Suprapubic skin (tissue), 4 donors: ENCODE measurements at regions not wholly inside any gene's neighbourhood (a gene's known extent, or its start where the extent isn't known, plus 50 kb on each side); places are given as distances from the start of the nearest gene placed in this dataset.

Source experiments
- DNase-seq, 2 donors: peaks; one replicate each; pipeline ENCODE4 v3.0.0-alpha.2; 2019; ENCODE audit warnings: low spot score in 2 of 2
- H3K27ac ChIP-seq: fragments of 200-600 bp; sonication (generic); one replicate; pipeline ENCODE4 v1.5.1; 2019
- H3K27me3 ChIP-seq: fragments of 200-600 bp; sonication (generic); one replicate; pipeline ENCODE4 v1.5.1; 2019
- H3K36me3 ChIP-seq: fragments of 200-600 bp; sonication (generic); one replicate; pipeline ENCODE4 v1.5.1; 2019
- H3K4me1 ChIP-seq: fragments of 200-600 bp; sonication (generic); one replicate; pipeline ENCODE4 v1.5.1; 2019
- H3K4me3 ChIP-seq: fragments of 200-600 bp; sonication (generic); one replicate; pipeline ENCODE4 v1.5.1; 2019; ENCODE audit warnings: mild to moderate bottlenecking
- H3K9me3 ChIP-seq: fragments of 200-600 bp; sonication (generic); one replicate; pipeline ENCODE4 v1.5.1; 2019
- EP300 ChIP-seq: sonication (generic); formaldehyde crosslinking; IDR thresholded peaks from one replicate; pipeline ENCODE4 v1.6.1; 2017; ENCODE audit warnings: antibody characterized with exemption
- POLR2A ChIP-seq, 2 donors: fragments of 450-650 bp; IDR thresholded peaks; one replicate each; pipeline ENCODE4 v1.6.1; 2017; ENCODE audit warnings: antibody characterized with exemption in 2 of 2, mild to moderate bottlenecking in 2 of 2, moderate library complexity in 2 of 2
- POLR2AphosphoS5 ChIP-seq, 3 donors: sonication (generic); formaldehyde crosslinking; IDR thresholded peaks; one replicate each; pipeline ENCODE4 v1.6.1; 2017; ENCODE audit warnings: antibody characterized with exemption in 3 of 3
- WGBS: methylation state at CpG from one replicate; pipeline ENCODE4 v1.1.5; 2018; 5-methylcytosine and 5-hydroxymethylcytosine counted together
- TF ChIP-seq, protein P1 (sequence below), 2 donors: fragments of 200-600 bp in 1 of 2; fragments of 450-650 bp in 1 of 2; sonication (generic) in 1 of 2; IDR thresholded peaks; one replicate each; pipeline ENCODE4 v1.5.1; 2016 to 2019; ENCODE audit warnings: antibody characterized with exemption in 2 of 2, mild to moderate bottlenecking in 1 of 2, moderate library complexity in 1 of 2

DNA sequence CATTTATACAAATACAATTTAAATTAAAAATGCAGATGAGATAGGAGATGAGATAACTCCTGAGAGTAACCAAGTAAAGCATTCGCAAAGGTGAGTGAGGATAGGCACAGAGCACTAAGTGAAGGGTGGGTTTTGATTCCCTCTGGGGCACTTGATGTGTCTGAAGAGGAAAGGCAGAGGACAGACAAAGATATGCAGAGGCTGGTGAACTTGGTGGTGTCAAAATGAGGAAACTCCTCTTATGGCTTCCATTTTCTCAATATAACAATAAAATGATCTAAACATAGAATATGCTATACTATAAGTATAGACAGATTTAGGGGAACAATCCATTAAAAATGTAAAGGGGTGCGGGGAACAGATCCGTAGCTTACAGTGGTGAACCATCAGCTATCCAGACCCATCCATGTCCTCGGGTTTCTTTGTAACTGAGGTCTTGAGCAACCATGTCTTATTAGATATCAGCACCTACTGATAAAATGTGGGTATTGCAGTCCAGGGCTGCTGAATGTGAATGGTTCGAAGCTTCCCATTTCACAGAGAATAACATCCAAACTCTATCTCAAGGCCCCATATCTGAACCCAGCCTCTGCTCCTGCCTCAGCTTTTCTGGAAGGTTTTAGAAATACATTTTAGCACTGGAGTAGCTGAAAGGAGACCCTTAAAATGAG is 73.9 kb upstream of the SLC10A2 start:
- H3K27ac ChIP-seq, result no peak overlapping the region
- WGBS, result 55% methylated on average over 5 of the region's 5 CpGs
- TF ChIP-seq, protein P1, sequence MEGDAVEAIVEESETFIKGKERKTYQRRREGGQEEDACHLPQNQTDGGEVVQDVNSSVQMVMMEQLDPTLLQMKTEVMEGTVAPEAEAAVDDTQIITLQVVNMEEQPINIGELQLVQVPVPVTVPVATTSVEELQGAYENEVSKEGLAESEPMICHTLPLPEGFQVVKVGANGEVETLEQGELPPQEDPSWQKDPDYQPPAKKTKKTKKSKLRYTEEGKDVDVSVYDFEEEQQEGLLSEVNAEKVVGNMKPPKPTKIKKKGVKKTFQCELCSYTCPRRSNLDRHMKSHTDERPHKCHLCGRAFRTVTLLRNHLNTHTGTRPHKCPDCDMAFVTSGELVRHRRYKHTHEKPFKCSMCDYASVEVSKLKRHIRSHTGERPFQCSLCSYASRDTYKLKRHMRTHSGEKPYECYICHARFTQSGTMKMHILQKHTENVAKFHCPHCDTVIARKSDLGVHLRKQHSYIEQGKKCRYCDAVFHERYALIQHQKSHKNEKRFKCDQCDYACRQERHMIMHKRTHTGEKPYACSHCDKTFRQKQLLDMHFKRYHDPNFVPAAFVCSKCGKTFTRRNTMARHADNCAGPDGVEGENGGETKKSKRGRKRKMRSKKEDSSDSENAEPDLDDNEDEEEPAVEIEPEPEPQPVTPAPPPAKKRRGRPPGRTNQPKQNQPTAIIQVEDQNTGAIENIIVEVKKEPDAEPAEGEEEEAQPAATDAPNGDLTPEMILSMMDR (IDR thresholded peaks at IDR 0.05), result peak in 1 of 2 donors; percentile 43
- TF ChIP-seq EP300, result no peak
- H3K27me3 ChIP-seq, result peaks cover 2% of the 10 kb centered on the region
- H3K9me3 ChIP-seq, result no peaks in the 10 kb centered on the region
- no peak overlapping the region for H3K4me3 ChIP-seq
- H3K36me3 ChIP-seq, result no peaks in the 10 kb centered on the region
- no peaks in the 10 kb centered on the region for H3K4me1 ChIP-seq
- no peak for DNase-seq

DNA sequence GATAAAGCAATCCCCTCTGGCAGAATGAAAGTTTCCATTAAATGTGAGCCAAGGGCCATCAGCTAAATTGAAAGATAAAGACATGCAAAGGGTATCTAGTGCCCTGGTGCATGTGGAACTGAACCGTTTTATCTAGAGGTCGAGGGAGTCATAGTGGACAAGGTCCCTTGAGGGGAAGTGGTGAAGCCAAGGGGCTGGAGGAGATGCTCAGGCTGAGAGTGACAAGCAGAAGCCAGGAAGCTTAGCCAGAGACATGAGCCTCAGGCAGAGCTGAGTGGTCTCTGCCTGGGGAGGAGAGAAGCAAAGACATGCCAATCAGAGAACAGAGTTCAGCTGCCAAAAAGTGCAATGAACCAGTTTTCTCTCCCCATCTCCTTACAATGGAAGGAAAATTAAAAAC is 68.1 kb upstream of the SLC10A2 start:
- TF ChIP-seq, protein P1 (IDR thresholded peaks at IDR 0.05), result no peak
- TF ChIP-seq POLR2A (IDR thresholded peaks at IDR 0.05) (no peak), EP300 (no peak), POLR2AphosphoS5 (IDR thresholded peaks at IDR 0.05) (no peak)
- WGBS, result 51% methylated on average over 2 of the region's 2 CpGs

DNA sequence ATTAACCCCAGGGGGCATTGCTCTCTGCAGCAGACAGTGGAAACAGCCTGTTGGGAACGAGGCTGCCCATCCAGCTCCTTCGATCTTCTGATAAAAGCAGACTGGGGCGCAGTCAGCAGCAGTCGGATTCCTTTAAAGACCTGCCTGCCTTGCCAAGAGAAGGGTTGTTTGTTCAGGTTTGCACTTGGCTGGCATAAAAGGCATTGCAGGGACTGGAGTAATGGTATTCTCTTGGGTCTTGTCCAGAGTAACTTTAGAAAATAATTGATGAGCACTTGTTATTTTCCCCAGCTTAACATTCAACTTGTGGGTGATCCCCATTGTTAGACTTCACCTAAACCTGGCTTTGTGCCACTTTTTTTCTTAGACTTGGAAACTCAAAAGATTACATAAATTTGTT is 67.3 kb upstream of the SLC10A2 start:
- WGBS, result 57% methylated on average over 4 of the region's 4 CpGs
- H3K27me3 ChIP-seq, result peaks cover 2% of the 10 kb centered on the region
- H3K4me1 ChIP-seq, result peaks cover 10% of the 10 kb centered on the region
- no peak overlapping the region for H3K4me3 ChIP-seq
- no peaks in the 10 kb centered on the region for H3K9me3 ChIP-seq
- no peaks in the 10 kb centered on the region for H3K36me3 ChIP-seq
- TF ChIP-seq POLR2AphosphoS5 (IDR thresholded peaks at IDR 0.05) (no peak), EP300 (no peak), POLR2A (IDR thresholded peaks at IDR 0.05) (no peak)
- TF ChIP-seq, protein P1 (IDR thresholded peaks at IDR 0.05), result no peak
- H3K27ac ChIP-seq, result no peak overlapping the region
- no peak for DNase-seq

More for the DNA sequence above, 68.1 kb upstream of the SLC10A2 start:
- Histone ChIP-seq H3K27ac (no peak overlapping the region), H3K4me1 (peaks cover 10% of the 10 kb centered on the region), H3K27me3 (peaks cover 2% of the 10 kb centered on the region), H3K4me3 (no peak overlapping the region), H3K36me3 (no peaks in the 10 kb centered on the region), H3K9me3 (no peaks in the 10 kb centered on the region)
- no peak for DNase-seq

DNA sequence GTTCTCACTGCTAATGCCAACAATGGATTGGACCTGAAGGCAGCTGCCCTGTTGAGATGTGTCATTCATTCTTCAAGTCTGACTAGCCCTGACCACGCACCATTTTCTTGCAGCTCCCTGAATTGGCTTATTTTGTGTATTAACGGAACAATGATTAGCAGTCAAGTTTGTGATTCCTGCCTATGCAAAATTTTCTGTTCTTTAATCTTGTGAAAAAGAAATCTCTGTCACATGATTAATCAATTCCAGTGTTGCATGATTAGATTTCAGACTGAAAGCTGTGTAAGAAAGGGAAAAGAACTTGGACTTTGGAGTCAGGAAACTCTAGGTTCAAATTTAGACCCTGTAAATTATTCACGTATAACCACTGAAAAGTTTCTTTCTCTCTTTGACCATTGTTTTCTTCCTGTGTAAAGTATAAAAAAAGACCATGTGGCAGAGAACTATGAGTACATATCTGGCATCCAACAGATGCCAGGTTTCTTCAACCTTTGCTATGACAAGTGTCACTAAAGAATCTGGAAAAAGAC is 64.5 kb upstream of the SLC10A2 start:
- H3K27ac ChIP-seq, result no peak overlapping the region
- no peaks in the 10 kb centered on the region for H3K27me3 ChIP-seq
- peaks cover 10% of the 10 kb centered on the region for H3K4me1 ChIP-seq
- H3K9me3 ChIP-seq, result no peaks in the 10 kb centered on the region
- TF ChIP-seq, protein P1 (IDR thresholded peaks at IDR 0.05), result no peak
- TF ChIP-seq POLR2A (IDR thresholded peaks at IDR 0.05), result no peak
- no peak for TF ChIP-seq POLR2AphosphoS5 (IDR thresholded peaks at IDR 0.05)
- TF ChIP-seq EP300, result no peak
- 71% methylated on average over 3 of the region's 3 CpGs for WGBS
- H3K36me3 ChIP-seq, result no peaks in the 10 kb centered on the region
- DNase-seq, result no peak
- no peak overlapping the region for H3K4me3 ChIP-seq

DNA sequence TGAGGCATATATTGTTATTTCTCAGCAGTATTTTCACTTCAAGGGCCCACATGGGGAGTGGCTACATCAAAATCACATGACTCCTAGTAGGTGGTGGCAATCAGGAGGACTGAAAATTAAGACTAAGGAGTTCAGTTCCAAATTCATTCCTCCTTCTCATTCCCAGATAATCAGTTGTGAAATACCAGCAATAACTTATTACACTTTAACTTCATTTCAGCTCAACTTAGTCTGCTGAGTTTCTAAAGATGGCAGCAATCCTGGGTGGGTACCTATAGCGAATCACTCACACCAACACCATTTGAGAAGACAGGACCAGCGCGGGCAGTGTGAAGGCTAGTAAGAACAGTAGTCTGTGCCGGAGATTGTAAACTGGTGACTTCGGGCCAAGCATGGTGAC is 63.9 kb upstream of the SLC10A2 start:
- 89% methylated on average over 5 of the region's 5 CpGs for WGBS
- TF ChIP-seq EP300, result no peak
- TF ChIP-seq POLR2A (IDR thresholded peaks at IDR 0.05), result no peak
- no peak for TF ChIP-seq POLR2AphosphoS5 (IDR thresholded peaks at IDR 0.05)
- TF ChIP-seq, protein P1 (IDR thresholded peaks at IDR 0.05), result no peak
- no peak overlapping the region for H3K27ac ChIP-seq

More for the DNA sequence above, 63.9 kb upstream of the SLC10A2 start:
- H3K4me3 ChIP-seq, result no peak overlapping the region
- H3K36me3 ChIP-seq, result no peaks in the 10 kb centered on the region
- H3K4me1 ChIP-seq, result peaks cover 10% of the 10 kb centered on the region
- H3K27me3 ChIP-seq, result no peaks in the 10 kb centered on the region
- H3K9me3 ChIP-seq, result no peaks in the 10 kb centered on the region
- no peak for DNase-seq
